GM23338 (cell line): ENCODE measurements at regions not wholly inside any gene's neighbourhood (a gene's known extent, or its start where the extent isn't known, plus 50 kb on each side); places are given as distances from the start of the nearest gene placed in this dataset.

Source experiments
- ATAC-seq: fragments of 200-7000 bp; cut with Tn5 transposase; 3 replicates; pipeline ENCODE4 v1.9.1; 2020
- DNase-seq: peaks from one replicate; pipeline ENCODE4 v3.0.0-alpha.2; 2015; ENCODE audit warnings: low spot score
- H2AFZ ChIP-seq: fragments of 200-600 bp; sonication (generic); 2 replicates; pipeline ENCODE4 v1.8.0; 2016; ENCODE audit warnings: antibody characterized with exemption, mild to moderate bottlenecking, moderate library complexity
- H3F3A ChIP-seq: fragments of 200-600 bp; sonication (generic); replicated peaks from 2 replicates; pipeline ENCODE4 v1.8.0; 2017; ENCODE audit warnings: antibody characterized with exemption, mixed run types, low read depth
- H3K27ac ChIP-seq: fragments of 200-600 bp; sonication (generic); 2 replicates; pipeline ENCODE4 v1.6.1; 2016; ENCODE audit warnings: low read depth
- H3K27me3 ChIP-seq: fragments of 200-600 bp; sonication (generic); 2 replicates; pipeline ENCODE4 v1.8.0; 2016; ENCODE audit warnings: mild to moderate bottlenecking, mixed run types, moderate library complexity; ENCODE audit not compliant: insufficient read depth
- H3K36me3 ChIP-seq: fragments of 200-600 bp; sonication (generic); 2 replicates; pipeline ENCODE4 v1.8.0; 2016; ENCODE audit warnings: mild to moderate bottlenecking; ENCODE audit not compliant: insufficient read depth
- H3K4me1 ChIP-seq: fragments of 200-600 bp; sonication (generic); 2 replicates; pipeline ENCODE4 v1.8.0; 2016; ENCODE audit warnings: mild to moderate bottlenecking, moderate library complexity; ENCODE audit not compliant: insufficient read depth
- H3K4me2 ChIP-seq: fragments of 200-600 bp; sonication (generic); 2 replicates; pipeline ENCODE4 v1.7.1; 2017; ENCODE audit warnings: mixed run types
- H3K4me3 ChIP-seq: fragments of 200-600 bp; sonication (generic); 2 replicates; pipeline ENCODE4 v1.6.1; 2016; ENCODE audit warnings: mixed run types
- H3K79me2 ChIP-seq: fragments of 200-600 bp; sonication (generic); replicated peaks from 2 replicates; pipeline ENCODE4 v1.8.0; 2017; ENCODE audit warnings: mild to moderate bottlenecking; ENCODE audit not compliant: insufficient read depth
- H3K9me2 ChIP-seq: fragments of 200-600 bp; sonication (generic); 2 replicates; pipeline ENCODE4 v1.8.0; 2017; ENCODE audit not compliant: insufficient read depth
- H4K20me1 ChIP-seq: fragments of 200-600 bp; sonication (generic); replicated peaks from 2 replicates; pipeline ENCODE4 v1.8.0; 2017; ENCODE audit warnings: mild to moderate bottlenecking; ENCODE audit not compliant: insufficient read depth
- H3K27ac Mint-ChIP-seq: 2 replicates; pipeline ENCODE4 v1.8.0; 2020; ENCODE audit warnings: inconsistent platforms, mild to moderate bottlenecking, moderate library complexity, mixed read lengths
- H3K27me3 Mint-ChIP-seq: 3 replicates; pipeline ENCODE4 v1.8.0; 2022; ENCODE audit warnings: low read depth, mild to moderate bottlenecking, moderate library complexity, mixed read lengths, inconsistent platforms; ENCODE audit not compliant: insufficient read depth, poor library complexity
- H3K36me3 Mint-ChIP-seq: 3 replicates; pipeline ENCODE4 v1.8.0; 2021; ENCODE audit warnings: low read depth, mild to moderate bottlenecking, inconsistent platforms, moderate library complexity, mixed read lengths
- H3K4me1 Mint-ChIP-seq: 3 replicates; pipeline ENCODE4 v1.8.0; 2020; ENCODE audit warnings: mild to moderate bottlenecking, inconsistent platforms, mixed read lengths
- H3K4me3 Mint-ChIP-seq: 3 replicates; pipeline ENCODE4 v1.8.0; 2021; ENCODE audit warnings: moderate library complexity, mild to moderate bottlenecking, inconsistent platforms, mixed read lengths
- H3K9me3 Mint-ChIP-seq: 3 replicates; pipeline ENCODE4 v1.8.0; 2020; ENCODE audit warnings: moderate library complexity, mild to moderate bottlenecking, inconsistent platforms, mixed read lengths
- CREB1 ChIP-seq: fragments of 250-450 bp; sonication (Bioruptor Pico); IDR thresholded peaks from 2 replicates; pipeline ENCODE4 v1.5.0; 2020; ENCODE audit warnings: low read depth, mild to moderate bottlenecking, moderate library complexity
- CTCF ChIP-seq, 2 experiments: fragments of 200-600 bp in 1 of 2; sonication (generic) in 1 of 2; conservative IDR thresholded peaks; 2 replicates each; pipeline versions ENCODE4 v1.5.1 to v1.6.1; 2016 to 2017; ENCODE audit warnings: antibody characterized with exemption in 2 of 2, low read depth in 2 of 2, mild to moderate bottlenecking in 2 of 2, moderate library complexity in 1 of 2
- ETS1 ChIP-seq: IDR thresholded peaks from 2 replicates; pipeline ENCODE4 v1.6.1; 2016; ENCODE audit warnings: antibody characterized with exemption
- EZH2 ChIP-seq: fragments of 200-600 bp; sonication (generic); IDR thresholded peaks from one replicate; pipeline ENCODE4 v1.8.0; 2017; ENCODE audit warnings: antibody characterized with exemption, mild to moderate bottlenecking, low read depth; ENCODE audit not compliant: unreplicated experiment
- EZH2phosphoT487 ChIP-seq: fragments of 200-600 bp; sonication (generic); IDR thresholded peaks from one replicate; pipeline ENCODE4 v1.8.1; 2018; ENCODE audit warnings: antibody characterized with exemption; ENCODE audit not compliant: unreplicated experiment
- NANOG ChIP-seq: IDR thresholded peaks from 2 replicates; pipeline ENCODE4 v1.6.1; 2016; ENCODE audit warnings: antibody characterized with exemption, borderline replicate concordance
- POLR2AphosphoS5 ChIP-seq: IDR thresholded peaks from 2 replicates; pipeline ENCODE4 v1.6.1; 2016; ENCODE audit warnings: antibody characterized with exemption, low read depth
- REST ChIP-seq: IDR thresholded peaks from one replicate; pipeline ENCODE4 v1.6.1; 2018; ENCODE audit warnings: antibody characterized with exemption; ENCODE audit not compliant: unreplicated experiment
- STAT1 ChIP-seq: IDR thresholded peaks from one replicate; pipeline ENCODE4 v1.6.1; 2016; ENCODE audit warnings: antibody characterized with exemption; ENCODE audit not compliant: unreplicated experiment
- ZNF114 ChIP-seq: fragments of 250-450 bp; sonication (Bioruptor Pico); IDR thresholded peaks from 2 replicates; pipeline ENCODE4 v1.5.0; 2020; ENCODE audit warnings: mild to moderate bottlenecking, moderate library complexity
- ZNF331 ChIP-seq: fragments of 250-450 bp; sonication (Bioruptor Pico); IDR thresholded peaks from 2 replicates; pipeline ENCODE4 v1.5.0; 2020; ENCODE audit warnings: low read depth, mild to moderate bottlenecking, moderate library complexity
- ZNF462 ChIP-seq: fragments of 250-450 bp; sonication (Bioruptor Pico); IDR thresholded peaks from 2 replicates; pipeline ENCODE4 v1.5.0; 2020; ENCODE audit warnings: mild to moderate bottlenecking, moderate library complexity

- Mint-ChIP-seq H3K9me3 (peaks cover 3% of the 10 kb centered on the region; the same call in 2 of the 3 replicates), H3K36me3 (peaks cover 5% of the 10 kb centered on the region; the same call in 1 of the 3 replicates), H3K4me3 (no peak overlapping the region), H3K27me3 (no peaks in the 10 kb centered on the region), H3K4me1 (no peaks in the 10 kb centered on the region), H3K27ac (no peak overlapping the region)
- Histone ChIP-seq H3K4me2 (no peak overlapping the region), H3F3A (no peaks in the 10 kb centered on the region), H3K4me1 (no peaks in the 10 kb centered on the region), H3K4me3 (no peak overlapping the region), H3K27me3 (no peaks in the 10 kb centered on the region), H3K9me2 (no peaks in the 10 kb centered on the region), H3K79me2 (no peaks in the 10 kb centered on the region), H2AFZ (no peak overlapping the region), H3K27ac (no peak overlapping the region), H3K36me3 (no peaks in the 10 kb centered on the region), H4K20me1 (no peaks in the 10 kb centered on the region)
- DNase-seq (no peak), ATAC-seq (no peak)
- TF ChIP-seq EZH2 (no peak), ETS1 (no peak), CTCF (conservative IDR thresholded peaks at IDR 0.05; ENCODE audit: low read depth in 2 of 2) (no peak), NANOG (no peak), CREB1 (CRISPR knock-in tag) (no peak), ZNF114 (CRISPR knock-in tag) (no peak), POLR2AphosphoS5 (no peak), ZNF462 (CRISPR knock-in tag) (no peak), STAT1 (no peak), ZNF331 (no peak), EZH2phosphoT487 (no peak), REST (no peak)
These were observed 1274.1 kb upstream of the NCAM2 start for GRCh38 chr21:19724081-19724480.
